Endothelial cell (in vitro differentiated cells): ENCODE measurements at regions not wholly inside any gene's neighbourhood (a gene's known extent, or its start where the extent isn't known, plus 50 kb on each side); places are given as distances from the start of the nearest gene placed in this dataset.

Experiments
- DNase-seq: peaks from one replicate; pipeline ENCODE4 v3.0.0; 2021; ENCODE audit warnings: low spot score
- H3K27ac Mint-ChIP-seq: one replicate; pipeline ENCODE4 v1.8.0; 2021; ENCODE audit warnings: mixed read lengths, inconsistent platforms; ENCODE audit not compliant: unreplicated experiment
- H3K27me3 Mint-ChIP-seq: one replicate; pipeline ENCODE4 v1.8.0; 2021; ENCODE audit warnings: mild to moderate bottlenecking, moderate library complexity, mixed read lengths, inconsistent platforms; ENCODE audit not compliant: unreplicated experiment
- H3K36me3 Mint-ChIP-seq: one replicate; pipeline ENCODE4 v1.8.0; 2021; ENCODE audit warnings: mild to moderate bottlenecking, low read depth, mixed read lengths, inconsistent platforms; ENCODE audit not compliant: unreplicated experiment
- H3K4me1 Mint-ChIP-seq: one replicate; pipeline ENCODE4 v1.8.0; 2021; ENCODE audit warnings: mild to moderate bottlenecking, mixed read lengths, inconsistent platforms; ENCODE audit not compliant: unreplicated experiment
- H3K4me3 Mint-ChIP-seq: one replicate; pipeline ENCODE4 v1.8.0; 2021; ENCODE audit warnings: mild to moderate bottlenecking, mixed read lengths, inconsistent platforms; ENCODE audit not compliant: unreplicated experiment
- H3K9me3 Mint-ChIP-seq: one replicate; pipeline ENCODE4 v1.8.0; 2021; ENCODE audit warnings: mixed read lengths, inconsistent platforms; ENCODE audit not compliant: unreplicated experiment
- CTCF ChIP-seq: fragments of 200-600 bp; sonication (generic); IDR thresholded peaks from one replicate; pipeline ENCODE4 v1.5.0; 2021; ENCODE audit warnings: antibody characterized with exemption; ENCODE audit not compliant: unreplicated experiment

GRCh38 chr9:81526587-81526986, 162.8 kb downstream of the TLE1 start:
- H3K9me3 Mint-ChIP-seq = no peaks in the 10 kb centered on the region
- DNase-seq = no peak
- H3K27ac Mint-ChIP-seq = no peak overlapping the region
- H3K36me3 Mint-ChIP-seq = no peaks in the 10 kb centered on the region
- H3K4me3 Mint-ChIP-seq = no peak overlapping the region
- no peak for TF ChIP-seq CTCF
- peaks cover 8% of the 10 kb centered on the region for H3K4me1 Mint-ChIP-seq
- no peaks in the 10 kb centered on the region for H3K27me3 Mint-ChIP-seq

GRCh38 chr9:81522716-81523551, 166.4 kb downstream of the TLE1 start:
- Mint-ChIP-seq H3K27me3 (peaks cover 3% of the 10 kb centered on the region), H3K36me3 (no peaks in the 10 kb centered on the region), H3K9me3 (no peaks in the 10 kb centered on the region), H3K27ac (no peak overlapping the region), H3K4me3 (no peak overlapping the region), H3K4me1 (no peaks in the 10 kb centered on the region)
- no peak for DNase-seq
- peak; percentile 44 for TF ChIP-seq CTCF

- no peaks in the 10 kb centered on the region for H3K9me3 Mint-ChIP-seq
- H3K4me1 Mint-ChIP-seq = peaks cover 3% of the 10 kb centered on the region
- no peak for TF ChIP-seq CTCF
- H3K27me3 Mint-ChIP-seq = peaks cover 3% of the 10 kb centered on the region
- H3K27ac Mint-ChIP-seq = no peak overlapping the region
- H3K4me3 Mint-ChIP-seq = no peak overlapping the region
- no peak for DNase-seq
- no peaks in the 10 kb centered on the region for H3K36me3 Mint-ChIP-seq
Measured at GRCh38 chr9:81521892-81522291, 167.5 kb downstream of the TLE1 start.

GRCh38 chr9:81519816-81520495, 169.4 kb downstream of the TLE1 start:
- TF ChIP-seq CTCF = no peak
- H3K4me3 Mint-ChIP-seq = no peak overlapping the region
- no peaks in the 10 kb centered on the region for H3K36me3 Mint-ChIP-seq
- H3K4me1 Mint-ChIP-seq = peaks cover 3% of the 10 kb centered on the region
- no peaks in the 10 kb centered on the region for H3K9me3 Mint-ChIP-seq
- H3K27ac Mint-ChIP-seq = no peak overlapping the region
- no peak for DNase-seq
- H3K27me3 Mint-ChIP-seq = peaks cover 3% of the 10 kb centered on the region

GRCh38 chr9:81517954-81518353, 171.4 kb downstream of the TLE1 start:
- Mint-ChIP-seq H3K4me1 (peaks cover 3% of the 10 kb centered on the region), H3K4me3 (no peak overlapping the region), H3K27me3 (peaks cover 3% of the 10 kb centered on the region), H3K27ac (no peak overlapping the region), H3K9me3 (no peaks in the 10 kb centered on the region), H3K36me3 (no peaks in the 10 kb centered on the region)
- no peak for DNase-seq
- TF ChIP-seq CTCF = no peak
